DMS114 treated with DMSO at 0.1 percent for 48 hours (cell line): ENCODE measurements at regions not wholly inside any gene's neighbourhood (a gene's known extent, or its start where the extent isn't known, plus 50 kb on each side); places are given as distances from the start of the nearest gene placed in this dataset.

ENCODE experiments used
- DNase-seq: peaks from one replicate; lab custom pipeline; 2025; ENCODE audit not compliant: unreplicated experiment; lab: John Stamatoyannopoulos, UW

- DNase-seq = no peak
Measured at GRCh38 chr1:209380420-209380819, 203.1 kb upstream of the CAMK1G start.

DNA sequence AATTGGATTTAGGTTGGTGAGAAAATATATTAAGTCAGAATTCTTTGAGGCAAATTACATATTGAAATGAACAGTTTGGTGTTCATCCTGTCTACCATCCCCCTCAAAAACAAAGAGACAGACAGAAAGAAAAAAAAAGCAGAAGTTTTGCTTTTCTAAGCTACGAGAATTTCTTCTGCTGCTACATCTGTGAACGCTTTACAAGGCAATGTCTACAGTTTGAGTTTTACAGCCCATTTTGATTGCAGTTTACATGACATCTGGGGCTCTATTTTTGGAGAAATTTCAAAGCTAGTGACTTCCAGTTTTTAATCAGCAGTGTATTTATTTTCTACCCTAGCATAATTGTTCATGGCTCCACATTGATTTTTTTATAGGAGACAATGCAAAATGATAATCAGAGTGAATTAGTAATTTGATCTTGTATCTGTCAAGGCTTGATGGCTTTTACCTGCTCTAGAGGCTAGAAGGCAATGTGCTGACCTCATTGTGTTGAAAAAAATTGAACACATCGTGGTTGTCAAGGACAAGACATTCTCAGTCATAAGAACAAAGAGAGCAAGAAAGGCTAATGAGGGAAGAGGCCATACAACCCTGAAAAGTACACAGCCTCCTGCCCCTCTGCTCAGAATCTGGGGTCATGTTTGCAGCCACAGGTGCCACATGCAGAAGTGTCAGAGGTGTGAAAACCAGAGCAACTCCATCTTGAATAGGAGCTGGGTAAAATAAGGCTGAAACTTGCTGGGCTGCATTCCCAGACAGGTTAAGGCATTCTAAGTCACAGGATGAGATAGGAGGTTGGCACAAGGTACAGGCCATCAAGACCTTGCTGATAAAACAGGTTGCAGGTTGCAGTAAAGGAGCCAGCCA is 201.0 kb upstream of the CAMK1G start:
- DNase-seq = no peak

DNA sequence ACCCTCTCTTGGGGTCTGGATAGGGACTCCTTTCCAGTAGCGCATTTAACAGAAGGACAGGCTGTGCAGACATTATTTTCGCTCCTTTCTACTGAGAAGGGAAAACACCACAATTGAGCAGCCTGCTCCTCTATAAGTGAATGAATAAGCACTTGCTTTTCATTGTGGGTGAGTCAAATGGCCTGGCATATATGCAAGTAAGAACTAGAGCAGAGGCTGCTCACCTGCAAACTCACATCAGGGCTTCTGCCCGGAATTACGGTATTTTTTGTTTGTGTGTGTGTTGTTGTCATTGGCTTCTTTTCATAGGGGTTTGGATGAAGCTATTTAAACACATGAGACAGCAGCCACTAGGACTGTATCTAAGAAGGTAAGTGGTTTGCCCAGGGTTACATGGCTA is 200.1 kb upstream of the CAMK1G start:
- DNase-seq = no peak

DNA sequence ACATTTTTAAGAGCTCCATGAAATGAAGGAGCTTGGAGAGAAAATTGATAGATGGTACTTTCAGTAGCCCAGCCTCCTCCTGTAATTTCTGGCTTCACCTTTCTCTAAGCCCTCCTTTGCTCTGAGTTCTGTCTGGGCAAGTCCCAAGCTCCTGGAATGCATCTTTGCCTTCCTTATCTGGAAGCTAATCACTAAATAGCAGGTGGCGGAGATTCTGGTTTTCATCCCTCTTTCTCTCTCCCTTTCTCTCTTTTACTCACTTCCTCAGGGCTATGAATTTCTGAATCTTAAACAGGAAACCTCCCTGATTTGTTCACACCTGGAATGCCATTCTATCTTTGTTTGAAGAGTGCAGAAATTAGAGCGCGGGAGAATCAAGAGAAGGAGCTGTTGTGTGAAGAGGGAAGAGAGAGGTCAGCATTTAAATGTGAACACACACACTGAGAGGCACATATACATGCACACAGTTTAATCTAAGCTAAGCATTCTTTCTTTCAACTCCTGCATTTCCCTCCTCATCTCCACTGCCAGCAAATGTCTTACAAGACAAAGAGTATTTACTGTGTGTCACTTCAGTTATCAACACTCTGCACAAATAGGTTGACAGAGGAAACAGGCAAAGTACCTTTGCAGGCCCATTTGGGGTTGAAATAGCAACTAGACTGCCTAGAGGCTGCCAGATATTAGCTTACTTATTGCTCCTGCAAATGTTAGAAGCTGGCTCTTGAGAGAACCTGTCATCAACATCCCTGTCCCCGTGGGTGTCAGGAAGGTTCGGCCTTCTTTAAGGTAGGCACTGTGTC is 199.4 kb upstream of the CAMK1G start:
- DNase-seq = no peak

GRCh38 chr1:209384710-209385550 is 198.6 kb upstream of the CAMK1G start:
- no peak for DNase-seq

DNA sequence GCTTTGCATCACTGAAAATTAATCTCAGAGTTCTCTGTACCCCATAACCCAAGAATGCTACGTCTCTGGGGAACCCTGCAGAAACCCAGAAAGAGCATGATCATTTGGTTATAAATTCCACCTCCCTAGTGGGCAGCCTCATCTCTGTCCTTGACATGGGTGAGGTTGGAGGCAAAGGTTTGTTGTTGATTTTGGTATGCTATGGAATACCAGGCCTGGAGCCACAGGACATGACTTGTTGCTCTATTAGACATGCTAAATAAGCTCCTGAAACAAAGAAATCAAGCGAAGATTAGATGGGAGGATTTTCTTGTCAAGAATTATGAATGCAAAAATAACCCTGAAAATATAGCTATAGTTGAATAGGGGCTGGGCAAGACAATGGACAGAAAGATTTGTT is 197.4 kb upstream of the CAMK1G start:
- no peak for DNase-seq

DNA sequence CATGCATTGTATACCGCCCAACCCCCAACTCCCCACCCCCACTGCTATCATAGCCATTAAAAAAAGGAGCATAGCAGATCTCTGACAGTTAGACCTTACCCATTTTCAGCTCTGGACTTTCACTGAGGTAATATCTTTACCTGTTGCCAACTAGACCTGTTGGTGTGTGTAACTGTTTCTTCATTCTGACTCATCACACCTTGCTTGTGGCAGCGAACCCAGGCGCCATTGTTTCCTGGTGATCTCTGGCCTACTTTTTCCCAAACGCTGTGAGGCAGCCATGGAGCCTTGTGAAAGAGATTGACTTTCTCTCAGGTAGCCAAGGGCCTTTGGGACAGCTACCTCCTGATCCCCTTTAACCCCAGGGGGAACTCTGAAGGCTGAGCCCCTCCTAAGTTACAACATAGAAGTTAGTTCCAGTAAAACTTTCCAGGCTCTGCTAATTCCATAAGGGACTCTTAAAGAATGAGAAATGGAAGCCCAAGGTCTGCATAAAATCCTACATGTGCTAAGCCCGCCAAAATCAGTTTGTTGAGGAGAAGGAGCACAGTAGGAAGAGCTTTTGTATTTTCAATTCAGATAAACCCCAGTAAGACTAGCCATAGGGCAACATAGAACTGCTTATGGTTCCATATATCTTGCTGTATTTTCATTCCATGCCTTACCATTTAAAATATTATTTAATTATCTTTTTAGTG is 196.1 kb upstream of the CAMK1G start:
- no peak for DNase-seq

- DNase-seq = no peak
Measured at GRCh38 chr1:209387969-209388329, 195.6 kb upstream of the CAMK1G start.

- DNase-seq = no peak
Measured at GRCh38 chr1:209388358-209388757, 195.2 kb upstream of the CAMK1G start.

- DNase-seq = no peak
Measured at GRCh38 chr1:209389258-209389657, 194.3 kb upstream of the CAMK1G start.

GRCh38 chr1:209389975-209390374 is 193.5 kb upstream of the CAMK1G start:
- no peak for DNase-seq

DNA sequence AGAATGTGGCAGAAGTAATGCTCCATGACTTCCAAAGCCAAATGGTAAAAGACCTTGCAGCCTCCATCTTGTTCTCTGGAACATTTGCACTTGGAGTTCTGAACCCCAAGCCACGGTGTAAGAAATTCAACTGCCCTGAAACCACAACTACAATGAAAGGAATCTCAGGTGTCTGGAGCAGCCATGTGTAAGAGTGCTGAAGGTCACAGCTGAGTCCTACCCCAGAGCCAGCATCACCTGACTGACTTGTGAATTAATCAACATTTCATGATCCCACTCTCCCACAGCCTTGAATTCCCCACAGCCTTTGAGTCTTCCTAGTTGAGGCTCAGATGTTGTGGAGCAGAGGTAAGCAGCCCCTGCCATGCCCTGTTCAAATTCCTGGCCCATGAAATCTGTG is 192.8 kb upstream of the CAMK1G start:
- no peak for DNase-seq

- no peak for DNase-seq
Measured at GRCh38 chr1:209391792-209392191, 191.7 kb upstream of the CAMK1G start.

- no peak for DNase-seq
Measured at GRCh38 chr1:209395169-209395568, 188.3 kb upstream of the CAMK1G start.

GRCh38 chr1:209397371-209397770 is 186.1 kb upstream of the CAMK1G start:
- DNase-seq = no peak

DNA sequence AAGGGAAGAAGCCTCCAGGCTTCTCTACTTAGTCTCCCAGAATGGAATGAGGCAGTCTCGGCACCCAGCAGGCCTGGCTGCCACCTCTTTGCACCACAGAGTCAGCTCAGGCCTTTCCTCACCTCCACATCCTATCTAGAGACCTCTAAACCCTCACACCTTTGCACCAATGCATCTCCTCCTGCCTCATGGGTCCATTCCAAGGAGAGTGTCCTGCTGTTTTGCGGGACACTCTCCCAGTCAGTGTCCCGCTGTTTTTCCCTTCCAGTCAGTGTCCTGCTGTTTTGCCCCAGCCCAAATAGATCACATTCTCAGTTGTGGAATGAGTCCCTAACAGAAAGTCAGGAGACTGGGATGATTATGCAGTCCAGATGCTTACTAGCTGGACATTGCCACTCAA is 185.6 kb upstream of the CAMK1G start:
- DNase-seq = no peak

- DNase-seq = no peak
Measured at GRCh38 chr1:209398313-209398991, 185.1 kb upstream of the CAMK1G start.

DNA sequence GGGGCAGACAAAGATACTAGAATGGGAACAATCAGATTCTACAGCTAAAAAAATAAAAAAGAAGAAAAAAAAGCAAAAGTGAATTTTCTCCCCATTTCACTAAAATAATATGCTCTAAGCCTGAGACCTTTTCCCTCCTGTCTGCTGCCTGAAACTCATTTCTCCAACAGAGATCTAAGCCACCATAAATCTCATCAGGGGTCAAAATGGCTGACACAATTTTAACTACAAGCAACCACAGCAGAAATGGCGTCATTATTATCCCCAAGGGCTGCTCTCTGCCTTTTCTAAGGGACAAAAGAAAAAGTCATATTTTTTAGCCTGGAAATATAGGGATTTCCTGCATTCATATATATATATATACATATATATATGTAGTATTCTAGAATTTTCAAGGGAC is 183.7 kb upstream of the CAMK1G start:
- DNase-seq = no peak

GRCh38 chr1:209400351-209401220 is 182.9 kb upstream of the CAMK1G start:
- DNase-seq = no peak
